Effector CD4-positive, alpha-beta T cell (primary cell): ENCODE measurements at regions not wholly inside any gene's neighbourhood (a gene's known extent, or its start where the extent isn't known, plus 50 kb on each side); places are given as distances from the start of the nearest gene placed in this dataset.
A peak's percentile ranks its signal among the peaks of the same experiment; 100 is the strongest.
"Not testable (repeated sequence)": the region's sequence is repeated elsewhere in the genome, so short reads cannot be mapped to it uniquely, and the experiment has no call there.

Experiments used
- DNase-seq: peaks from one replicate; pipeline ENCODE4 v3.0.0-alpha.2; 2020

GRCh38 chr7:65749039-65749438 lies 123.8 kb upstream of the VKORC1L1 start:
- DNase-seq: no peak

DNA sequence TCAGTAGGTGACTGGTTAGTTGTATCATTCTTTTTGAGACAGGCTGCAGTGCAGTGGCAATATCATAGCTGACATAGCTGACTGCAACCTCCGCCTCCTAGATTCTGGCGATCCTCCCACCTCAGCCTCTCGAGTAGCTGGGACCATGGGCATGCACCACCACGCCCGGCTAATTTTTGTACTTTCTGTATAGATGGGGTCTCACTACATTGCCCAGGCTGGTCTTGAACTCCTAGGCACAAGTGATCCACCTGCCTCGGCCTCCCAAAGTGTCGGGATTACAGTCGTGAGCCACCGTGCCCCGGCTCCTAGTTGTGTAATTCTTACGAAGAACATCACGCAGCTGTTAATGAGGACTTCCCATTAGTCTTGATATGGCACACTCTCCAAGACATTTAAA lies 123.4 kb upstream of the VKORC1L1 start:
- no peak for DNase-seq

- DNase-seq: peak; percentile 86
Observed at GRCh38 chr7:65750511-65751344, 122.1 kb upstream of the VKORC1L1 start.

DNA sequence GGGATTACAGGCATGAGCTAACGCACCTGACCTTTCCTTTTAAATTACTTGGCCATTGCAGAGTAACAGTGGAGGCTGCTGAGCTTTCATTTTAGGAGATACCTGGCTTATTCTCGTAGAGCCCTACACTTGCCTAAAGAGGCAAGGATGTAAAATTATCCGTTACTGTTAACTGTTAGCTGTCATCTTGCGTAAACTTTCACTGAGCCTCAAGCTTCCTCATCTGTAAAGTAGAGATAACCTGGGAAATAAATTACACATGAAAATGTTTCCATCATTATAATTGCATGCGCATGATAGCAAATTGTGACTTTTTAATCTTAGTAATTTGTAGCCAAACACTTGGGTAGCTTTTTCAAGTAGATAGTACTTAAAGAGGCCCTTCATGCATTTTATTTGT lies 118.8 kb upstream of the VKORC1L1 start:
- not testable (repeated sequence) for DNase-seq

DNA sequence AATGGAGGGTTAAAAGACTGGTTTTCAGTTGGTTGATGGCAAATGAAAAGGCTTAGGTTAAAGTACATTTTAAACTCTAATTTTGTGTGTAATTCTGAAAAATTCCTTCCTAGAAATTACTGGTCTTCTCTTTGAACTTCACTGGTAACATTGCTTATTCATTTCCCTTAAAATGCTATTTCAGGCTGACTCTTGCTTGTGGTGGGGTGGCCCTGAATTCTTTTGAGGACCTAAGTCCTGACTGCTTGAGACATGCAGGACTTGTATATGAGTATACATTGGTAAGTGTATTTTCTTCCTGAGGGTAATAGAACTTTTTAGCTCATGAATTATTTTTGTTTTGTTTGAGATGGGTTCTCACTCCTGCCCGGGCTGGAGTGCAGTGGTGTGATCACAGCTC lies 113.9 kb upstream of the VKORC1L1 start:
- not testable (repeated sequence) for DNase-seq

- not testable (repeated sequence) for DNase-seq
Observed at GRCh38 chr7:65762712-65763111, 110.2 kb upstream of the VKORC1L1 start.

GRCh38 chr7:65763114-65763513 lies 109.8 kb upstream of the VKORC1L1 start:
- not testable (repeated sequence) for DNase-seq

DNA sequence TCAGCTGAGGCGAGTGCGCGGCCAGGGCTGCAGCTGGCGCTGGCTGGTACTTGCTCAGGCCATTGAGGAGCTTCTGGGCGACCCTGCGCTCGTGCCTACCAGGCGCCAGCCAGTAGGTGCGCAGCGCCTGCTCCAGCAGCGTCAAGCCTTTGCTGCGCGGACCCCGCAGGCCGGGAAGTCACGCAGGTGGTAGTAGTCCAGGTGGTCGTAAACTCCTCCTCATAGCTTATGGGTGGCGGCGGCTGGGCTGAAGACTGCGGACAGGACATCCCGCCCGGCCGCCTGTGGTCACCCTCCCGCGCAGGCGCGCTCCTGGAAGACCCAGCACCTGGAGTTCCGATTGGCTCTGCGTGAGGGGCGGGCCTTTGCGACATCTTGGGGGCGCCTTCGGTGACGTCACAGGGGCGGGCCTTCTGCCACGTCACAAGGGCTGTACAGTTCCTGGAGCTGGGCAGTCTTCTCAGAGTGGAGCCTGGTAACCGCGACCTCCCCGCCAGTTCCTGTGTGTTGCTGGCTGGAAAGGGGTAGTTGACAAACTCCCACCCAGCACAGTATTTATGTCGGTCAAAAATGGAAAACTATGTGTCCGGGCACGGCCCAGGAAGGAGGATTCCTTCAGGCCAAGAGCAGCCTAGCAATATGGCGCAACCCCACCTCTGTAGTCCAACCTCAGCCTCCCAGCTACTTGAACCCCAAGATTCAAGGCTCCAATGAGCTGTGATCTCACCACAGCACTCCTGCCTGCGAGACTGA lies 102.2 kb upstream of the VKORC1L1 start:
- DNase-seq: peak; percentile 89

GRCh38 chr7:65771226-65771569 lies 101.7 kb upstream of the VKORC1L1 start:
- not testable (repeated sequence) for DNase-seq

GRCh38 chr7:65776677-65777076 lies 96.2 kb upstream of the VKORC1L1 start:
- DNase-seq: not testable (repeated sequence)

DNA sequence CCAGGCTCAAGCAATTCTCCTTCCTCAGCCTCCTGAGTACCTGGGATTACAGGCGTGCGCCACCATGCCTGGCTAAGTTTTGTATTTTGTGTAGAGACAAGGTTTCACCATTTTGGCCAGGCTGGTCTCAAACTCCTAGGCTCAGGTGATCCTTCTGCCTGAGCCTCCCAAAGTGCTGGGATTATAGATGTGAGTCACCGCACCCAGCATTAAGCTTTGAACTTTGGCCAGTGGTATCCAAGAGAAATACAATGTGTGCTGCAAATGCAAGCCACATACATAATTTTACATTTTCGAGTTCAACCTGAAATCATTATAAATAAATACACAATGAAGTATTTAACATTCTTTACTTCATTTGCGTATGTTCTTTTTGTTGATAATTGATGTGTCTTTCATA lies 82.9 kb upstream of the VKORC1L1 start:
- not testable (repeated sequence) for DNase-seq

DNA sequence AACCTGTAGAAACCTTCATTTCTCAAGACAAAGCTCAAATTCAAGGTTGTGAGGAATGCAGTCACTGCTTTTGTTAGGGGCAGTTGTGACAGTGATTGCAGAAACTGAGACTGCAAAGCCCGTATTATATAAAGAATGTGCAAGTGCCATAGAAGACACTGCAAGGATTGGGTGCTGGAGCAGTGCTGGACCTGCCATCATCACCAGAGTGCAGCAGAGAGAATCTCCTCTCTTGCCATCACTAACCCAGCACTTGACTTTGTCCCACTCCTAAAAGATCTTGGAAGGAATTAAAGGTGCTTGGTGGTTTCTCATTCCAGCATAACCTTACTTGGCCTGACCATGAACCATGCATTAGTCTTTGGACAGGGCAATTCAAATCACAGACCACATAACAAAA lies 81.1 kb upstream of the VKORC1L1 start:
- not testable (repeated sequence) for DNase-seq

- not testable (repeated sequence) for DNase-seq
Observed at GRCh38 chr7:65792726-65793125, 80.1 kb upstream of the VKORC1L1 start.

GRCh38 chr7:65794671-65795391 lies 78.0 kb upstream of the VKORC1L1 start:
- DNase-seq: not testable (repeated sequence)

DNA sequence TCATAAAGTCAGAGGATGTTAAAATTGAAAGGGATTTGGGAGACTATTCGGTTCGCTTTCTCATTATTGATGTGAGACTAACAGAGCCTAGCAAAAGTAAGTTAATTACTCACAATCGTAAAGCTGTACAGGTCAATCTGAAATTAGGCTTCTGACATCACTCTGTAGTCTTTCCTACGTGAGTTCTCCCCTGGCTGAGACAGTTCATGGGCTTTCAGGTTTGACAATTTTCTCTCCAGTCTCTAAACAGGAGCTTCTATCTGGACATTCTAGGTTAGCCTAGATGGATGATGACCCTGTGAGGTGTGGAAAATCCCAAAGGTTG lies 77.5 kb upstream of the VKORC1L1 start:
- not testable (repeated sequence) for DNase-seq

- DNase-seq: no peak
Observed at GRCh38 chr7:65796205-65796604, 76.7 kb upstream of the VKORC1L1 start.

DNA sequence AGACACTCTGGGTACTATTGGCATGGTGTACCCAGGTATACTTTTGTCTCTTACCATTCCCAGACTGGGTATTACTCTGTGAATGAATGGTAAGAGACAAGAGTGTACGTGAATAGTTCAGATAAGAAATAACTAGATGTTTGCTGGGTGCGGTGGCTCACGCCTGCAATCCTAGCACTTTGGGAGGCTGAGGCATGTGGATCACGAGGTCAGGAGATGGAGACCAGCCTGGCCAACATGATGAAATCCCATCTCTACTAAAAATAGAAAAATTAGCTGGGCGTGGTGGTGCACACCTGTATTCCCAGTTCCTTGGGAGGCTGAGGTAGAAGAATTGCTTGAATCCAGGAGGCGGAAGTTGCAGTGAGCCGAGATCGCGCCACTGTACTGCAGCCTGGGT lies 75.8 kb upstream of the VKORC1L1 start:
- DNase-seq: not testable (repeated sequence)

DNA sequence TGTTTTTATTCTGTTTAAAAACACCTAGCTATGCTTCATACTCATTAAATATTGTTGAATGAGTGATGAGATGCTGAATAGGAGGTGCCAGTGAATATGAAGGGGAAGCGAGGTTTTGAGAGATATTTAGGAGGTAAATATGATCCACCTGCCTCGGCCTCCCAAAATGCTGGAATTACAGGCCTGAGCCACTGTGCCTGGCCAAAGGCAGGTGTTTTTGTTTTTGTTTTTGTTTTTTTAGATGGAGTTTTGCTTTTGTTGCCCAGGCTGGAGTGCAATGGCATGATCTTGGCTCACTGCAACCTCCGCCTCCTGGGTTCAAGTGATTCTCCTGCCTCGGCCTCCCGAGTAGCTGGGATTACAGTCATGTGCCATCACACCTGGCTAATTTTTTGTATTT lies 75.3 kb upstream of the VKORC1L1 start:
- DNase-seq: not testable (repeated sequence)

DNA sequence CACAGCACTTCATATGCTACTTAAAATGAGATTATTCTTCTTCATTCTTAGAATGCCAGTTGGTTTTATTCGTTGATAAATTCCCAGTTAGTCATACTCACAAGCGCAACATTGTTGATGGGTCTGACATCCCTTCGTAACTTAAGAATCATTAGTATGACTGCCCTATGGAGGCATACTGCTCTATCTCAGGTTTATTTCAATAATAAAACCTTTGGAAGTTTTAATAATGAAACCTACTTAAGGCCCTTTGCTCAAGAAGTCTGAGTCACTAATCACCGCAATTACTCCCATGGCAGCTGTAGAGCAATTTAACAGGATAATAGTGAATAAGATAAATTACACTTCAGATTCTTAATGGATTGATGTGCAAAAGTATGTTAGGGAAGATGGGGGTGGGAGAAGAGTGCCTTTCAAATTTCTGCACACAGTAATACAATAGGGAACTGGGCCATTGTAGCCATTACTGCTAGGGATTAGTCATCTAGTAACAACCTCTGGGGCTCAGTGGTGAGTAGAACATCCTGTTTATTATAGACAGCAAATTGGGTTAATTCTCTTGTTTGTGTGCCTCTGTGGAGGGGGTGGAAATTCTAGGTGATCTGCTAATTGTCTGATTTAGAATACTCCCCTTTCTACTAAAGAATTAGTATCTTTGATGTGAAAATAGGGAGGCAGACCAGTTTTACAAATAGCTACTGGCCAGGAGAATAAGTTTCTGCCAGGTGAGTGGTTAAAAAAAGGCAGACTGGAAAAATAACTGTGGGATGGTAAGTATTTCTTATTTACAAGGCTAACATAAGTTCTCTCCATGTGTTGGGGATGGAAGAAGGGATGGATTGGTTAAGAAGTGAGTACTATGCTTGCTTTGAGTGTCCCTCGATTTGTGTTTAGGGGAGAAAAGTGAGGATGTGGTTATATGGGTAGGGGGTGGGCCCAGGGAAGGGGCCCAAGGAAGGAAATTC lies 74.5 kb upstream of the VKORC1L1 start:
- DNase-seq: no peak

- not testable (repeated sequence) for DNase-seq
Observed at GRCh38 chr7:65800191-65800590, 72.7 kb upstream of the VKORC1L1 start.

- no peak for DNase-seq
Observed at GRCh38 chr7:65800890-65801341, 72.0 kb upstream of the VKORC1L1 start.

DNA sequence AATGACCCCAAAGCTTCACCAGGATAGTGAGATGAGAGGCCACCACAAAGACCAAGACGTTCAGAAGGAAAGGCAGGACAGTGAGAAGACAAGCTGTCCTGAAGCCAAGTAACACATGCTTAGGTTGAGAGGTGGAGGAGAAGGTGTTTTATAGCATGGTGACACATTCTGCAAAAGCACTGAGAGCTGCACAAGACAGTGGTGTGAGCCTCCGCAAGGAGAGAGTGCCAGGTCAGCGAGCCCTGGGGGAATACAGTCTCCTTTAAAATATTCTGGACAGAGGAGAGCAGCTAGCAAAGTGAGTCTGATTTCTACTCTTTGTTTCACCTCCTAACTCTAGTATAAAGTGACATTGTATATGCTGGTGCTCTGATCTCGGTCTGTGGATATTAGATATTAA lies 68.0 kb upstream of the VKORC1L1 start:
- DNase-seq: no peak
